M059J (cell line): ENCODE measurements at regions not wholly inside any gene's neighbourhood (a gene's known extent, or its start where the extent isn't known, plus 50 kb on each side); places are given as distances from the start of the nearest gene placed in this dataset.
"Not testable (repeated sequence)": the region's sequence is repeated elsewhere in the genome, so short reads cannot be mapped to it uniquely, and the experiment has no call there.

ENCODE experiments used
- DNase-seq: peaks from one replicate; pipeline ENCODE4 v3.0.0-alpha.2; 2012; ENCODE audit warnings: low read depth

DNA sequence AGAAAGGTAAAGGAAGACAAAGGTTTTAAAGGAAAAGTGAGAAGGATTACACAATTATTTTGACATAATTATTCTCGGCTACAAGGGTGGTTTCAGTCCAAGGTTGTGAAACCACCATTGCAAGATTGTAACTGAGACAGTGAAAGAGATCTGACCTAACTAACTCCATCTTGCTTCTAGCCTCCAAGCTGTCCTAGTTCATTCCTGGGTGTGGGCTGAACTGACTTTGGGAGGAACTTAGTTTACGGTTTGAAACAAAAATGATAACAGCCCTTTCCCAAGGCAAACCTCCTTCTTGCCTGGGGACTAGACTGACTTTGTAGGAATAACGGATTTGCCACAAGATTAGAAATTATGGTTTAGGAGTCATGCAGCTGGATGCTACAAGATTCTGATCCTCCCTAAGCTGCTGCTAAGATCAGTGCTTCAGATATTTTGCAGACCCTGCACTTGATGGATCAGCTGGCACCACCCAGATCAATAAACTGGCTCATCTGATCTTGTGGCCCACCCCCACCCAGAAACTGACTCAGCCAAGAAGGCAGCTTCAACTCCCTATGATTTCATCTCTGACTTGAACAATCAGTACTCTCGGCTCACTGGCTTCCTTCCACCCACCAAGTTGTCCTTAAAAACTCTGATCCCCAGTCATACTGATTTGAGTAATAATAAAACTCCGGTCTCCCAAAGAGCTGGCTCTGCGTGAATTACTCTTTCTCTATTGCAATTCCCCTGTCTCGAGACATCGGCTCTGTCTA, 57.7 kb upstream of the AADACL2 start:
- no peak for DNase-seq

DNA sequence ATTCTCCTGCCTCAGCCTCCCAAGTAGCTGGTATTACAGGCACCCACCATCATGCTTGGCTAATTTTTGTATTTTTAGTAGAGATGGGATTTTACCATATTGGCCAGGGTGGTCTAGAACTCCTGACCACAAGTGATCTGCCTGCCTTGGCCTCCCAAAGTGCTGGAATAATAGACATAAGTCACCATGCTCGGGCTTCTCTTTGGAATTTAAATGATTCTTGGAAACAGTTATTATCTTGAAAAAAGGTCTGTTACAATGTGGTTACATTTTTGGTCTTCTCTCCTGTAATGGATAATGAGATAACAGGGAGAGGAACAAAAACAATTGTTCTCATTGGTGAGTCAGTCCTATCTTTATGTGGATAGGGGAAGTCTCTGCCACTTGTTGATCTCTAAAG, 59.8 kb upstream of the AADACL2 start:
- DNase-seq = peak; percentile 20

DNA sequence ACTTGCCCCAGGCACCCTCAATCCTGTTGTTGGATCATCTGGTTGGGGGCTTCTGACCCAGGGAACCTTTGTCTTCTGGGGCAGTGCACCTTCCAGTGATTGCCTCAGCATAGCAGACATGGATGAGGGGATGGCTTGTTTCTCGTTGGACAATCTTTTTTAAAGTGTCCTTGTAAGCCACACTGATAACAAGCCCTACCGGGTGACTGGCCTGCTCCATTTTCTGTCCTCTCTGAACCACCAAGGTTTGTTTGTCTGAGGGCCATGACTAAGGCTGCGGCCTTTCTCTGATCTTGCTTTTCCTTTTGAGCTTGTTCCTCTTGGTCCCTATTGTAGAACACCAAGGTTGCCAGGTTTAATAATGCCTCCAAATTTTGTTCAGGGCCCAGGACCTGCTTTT, 66.0 kb upstream of the AADACL2 start:
- not testable (repeated sequence) for DNase-seq

DNA sequence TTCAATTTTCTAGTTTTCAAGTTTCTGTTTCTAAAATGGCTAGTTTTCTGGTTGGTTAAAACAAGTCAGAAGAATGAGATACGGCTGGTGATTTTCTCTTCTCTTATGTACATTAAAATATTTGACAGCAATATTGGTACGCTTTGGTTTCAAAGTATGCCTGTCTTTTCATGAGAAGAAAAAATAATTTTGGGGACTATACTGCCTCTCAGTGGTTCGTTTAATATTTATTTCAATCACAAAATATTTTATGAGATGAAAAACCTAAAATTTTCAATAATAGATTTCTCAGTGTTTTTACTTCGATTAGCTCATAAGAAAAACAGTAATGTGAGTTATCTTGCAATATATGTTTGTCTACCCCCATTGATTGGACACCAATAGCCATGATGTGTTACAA, 72.8 kb upstream of the AADACL2 start:
- DNase-seq = peak; percentile 22

DNA sequence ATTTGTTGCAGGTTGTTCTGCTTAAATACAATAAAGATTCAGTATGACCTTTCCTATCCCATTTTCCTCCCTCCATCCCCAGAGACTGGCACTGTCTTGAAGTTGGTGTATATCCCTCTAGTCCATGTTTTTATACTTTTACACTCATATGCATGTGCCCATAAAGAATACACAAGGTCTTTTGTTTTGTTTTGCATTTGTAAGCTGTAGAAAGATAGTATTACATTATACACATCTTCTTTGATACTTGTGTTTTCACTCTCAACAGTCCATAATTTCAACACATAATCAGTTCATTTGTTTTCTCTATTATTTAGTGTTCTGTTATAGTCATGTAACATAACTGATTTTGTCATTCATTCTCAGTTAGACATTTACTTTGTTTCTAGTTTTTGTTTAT, 88.7 kb upstream of the AADACL2 start:
- DNase-seq = no peak

DNA sequence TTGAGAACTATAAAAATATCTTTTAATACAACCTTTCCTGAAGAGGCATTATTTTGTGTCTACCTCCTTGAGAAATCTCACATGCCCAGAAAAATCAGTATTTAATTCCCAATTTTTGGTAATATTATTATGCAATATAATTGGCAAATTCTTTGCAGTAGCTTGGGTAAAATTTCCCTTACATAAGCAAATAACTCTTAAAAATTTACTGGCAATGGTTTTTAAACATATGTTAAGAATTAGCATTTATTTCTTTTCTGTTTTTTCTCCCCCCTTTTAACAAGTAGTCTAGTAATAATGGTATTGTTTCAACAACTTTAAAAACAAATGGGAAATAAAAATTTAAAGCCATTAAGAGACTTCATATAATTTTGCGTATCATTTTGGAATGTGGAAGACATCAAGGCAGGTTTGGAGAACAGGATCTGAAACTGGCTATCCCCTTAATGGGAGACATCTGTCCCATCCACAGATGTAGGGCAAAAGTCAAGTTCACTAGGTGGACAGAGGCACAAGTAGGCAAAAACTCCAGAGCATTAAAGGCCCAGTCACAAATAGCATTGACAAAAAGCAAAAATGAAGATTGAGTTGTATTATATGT, 89.6 kb upstream of the AADACL2 start:
- DNase-seq = no peak

DNA sequence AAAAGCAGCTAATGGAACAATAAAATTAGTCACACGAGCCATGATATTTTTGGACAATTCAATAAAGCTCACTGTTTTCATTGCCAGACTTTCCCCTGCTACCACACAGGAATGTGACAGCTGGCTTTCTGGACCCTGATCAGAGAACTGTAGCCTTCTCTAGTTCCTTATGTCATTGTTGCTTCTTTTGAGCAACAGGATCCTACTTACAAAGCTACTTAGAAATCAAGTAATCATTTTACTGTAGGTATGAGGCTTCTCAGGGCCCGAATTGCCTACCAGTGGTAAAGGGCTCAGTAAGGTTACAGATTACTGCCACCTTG, 94.3 kb upstream of the AADACL2 start:
- no peak for DNase-seq

DNA sequence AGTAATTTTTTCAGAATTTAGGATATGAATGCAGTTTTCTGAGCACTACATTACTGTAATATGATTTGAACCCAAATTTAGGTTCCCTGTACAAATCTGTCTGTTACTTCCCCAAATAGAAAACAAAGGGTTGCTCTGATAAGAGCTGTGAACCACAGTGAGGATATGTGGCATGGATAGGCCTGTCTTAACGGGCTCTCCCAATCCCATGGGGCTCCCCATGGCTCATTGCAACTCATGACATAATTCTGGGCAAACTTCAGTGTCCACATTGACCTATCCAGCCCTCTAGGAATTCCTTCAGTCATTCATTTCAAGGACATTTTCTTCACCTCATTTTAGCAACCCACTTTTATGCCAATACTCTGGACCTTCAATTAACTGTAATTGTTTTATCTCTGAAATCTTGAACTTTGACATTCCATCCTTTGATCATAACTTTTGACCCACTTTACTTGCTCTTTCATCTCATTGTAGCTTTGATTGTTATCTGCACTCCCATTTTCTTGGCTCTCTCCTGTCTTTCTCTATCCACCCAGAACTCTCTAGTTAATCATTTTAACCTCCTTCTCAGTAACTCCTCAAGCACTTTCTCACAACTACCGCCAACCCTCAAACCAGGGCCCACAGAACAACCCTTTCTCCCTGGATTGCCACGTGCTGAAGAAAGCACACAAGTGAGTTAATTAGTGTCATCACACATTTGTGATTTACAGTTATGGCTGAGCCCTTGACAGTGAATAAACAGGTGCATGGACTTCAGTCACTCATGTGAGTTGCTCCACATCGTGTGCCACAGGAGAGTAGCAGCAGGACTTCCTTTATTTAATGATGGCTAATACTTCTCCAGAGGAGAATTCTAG, 94.9 kb upstream of the AADACL2 start:
- DNase-seq = no peak

DNA sequence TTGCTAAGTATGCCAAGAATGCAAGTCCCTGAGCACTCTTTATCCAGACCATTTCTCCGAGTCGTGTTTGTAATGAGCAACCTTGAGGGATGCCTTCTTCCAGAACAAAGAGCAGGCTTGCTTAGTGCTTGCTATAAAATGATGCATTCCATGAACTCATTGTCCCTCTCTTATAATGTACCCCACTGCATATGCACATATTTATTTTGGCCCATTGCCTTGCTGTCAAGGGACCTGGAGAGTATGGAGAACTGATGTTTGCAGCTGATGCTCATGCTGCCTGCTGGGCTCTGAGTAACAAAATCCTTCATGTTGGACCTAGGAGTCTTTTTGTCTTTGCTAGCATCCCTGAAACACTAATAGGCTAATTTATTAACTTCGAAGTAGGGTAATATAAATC, 97.8 kb upstream of the AADACL2 start:
- DNase-seq = no peak

DNA sequence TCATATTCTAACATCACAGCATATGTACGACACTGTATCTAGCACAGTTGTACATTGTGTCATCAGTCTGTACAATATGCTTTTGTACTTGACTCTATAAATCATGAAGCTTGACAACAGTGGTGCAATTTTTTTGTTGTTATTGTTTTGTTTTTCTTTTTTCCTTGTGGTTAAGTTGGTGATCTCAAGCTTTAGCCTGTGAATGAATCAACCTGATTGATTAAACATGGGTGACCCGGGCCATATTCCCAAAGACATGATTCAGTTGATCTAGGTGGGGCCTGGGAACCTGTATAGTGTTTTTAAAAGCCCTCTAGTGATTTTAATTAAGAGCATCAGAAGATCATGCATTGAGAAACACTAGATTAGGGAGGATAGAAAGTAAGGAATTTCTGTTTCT, 101.8 kb upstream of the AADACL2 start:
- DNase-seq = no peak

DNA sequence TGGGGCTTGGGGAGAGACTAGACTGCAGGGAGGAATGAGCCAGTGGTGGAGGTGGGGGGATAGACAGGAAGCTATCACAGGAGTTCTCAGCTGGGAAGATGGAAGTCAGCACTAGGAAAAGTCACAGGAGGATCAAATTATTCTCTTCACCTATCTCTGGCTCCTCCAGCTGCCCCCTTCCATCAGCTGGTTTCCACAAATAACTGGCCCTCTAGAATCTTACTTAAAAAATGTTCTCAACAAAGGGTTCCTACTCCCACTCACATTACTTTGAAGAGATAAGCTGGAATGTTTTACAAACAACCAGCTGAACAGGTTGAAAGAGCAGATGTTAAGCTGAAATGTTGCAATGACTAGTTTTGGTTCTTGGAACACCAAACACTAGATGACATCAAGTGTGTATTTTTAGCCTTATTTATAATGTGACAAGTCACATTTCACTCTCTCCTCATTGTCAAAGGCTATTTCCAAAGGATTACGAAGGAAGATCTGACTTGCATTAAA, 102.7 kb upstream of the AADACL2 start:
- peak; percentile 9 for DNase-seq

DNA sequence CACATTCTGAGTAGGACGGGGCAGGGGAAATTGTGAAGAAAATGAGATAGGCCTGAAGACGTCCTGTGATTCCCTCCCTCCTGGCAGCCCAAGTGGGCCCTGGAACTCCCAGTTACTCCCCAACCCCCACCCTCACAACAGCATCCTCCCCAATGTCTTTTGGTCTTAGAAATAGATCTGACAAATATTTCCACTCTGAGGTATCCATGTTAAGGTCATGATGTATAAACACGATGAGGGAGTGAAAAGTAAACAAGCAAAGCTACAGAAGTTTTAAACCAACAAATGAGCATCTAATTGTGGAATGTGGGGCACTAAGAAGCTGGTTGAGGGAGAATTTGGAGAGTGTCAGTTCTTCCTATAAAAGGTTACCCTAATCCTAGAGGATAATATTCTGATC, 103.7 kb upstream of the AADACL2 start:
- peak; percentile 10 for DNase-seq

DNA sequence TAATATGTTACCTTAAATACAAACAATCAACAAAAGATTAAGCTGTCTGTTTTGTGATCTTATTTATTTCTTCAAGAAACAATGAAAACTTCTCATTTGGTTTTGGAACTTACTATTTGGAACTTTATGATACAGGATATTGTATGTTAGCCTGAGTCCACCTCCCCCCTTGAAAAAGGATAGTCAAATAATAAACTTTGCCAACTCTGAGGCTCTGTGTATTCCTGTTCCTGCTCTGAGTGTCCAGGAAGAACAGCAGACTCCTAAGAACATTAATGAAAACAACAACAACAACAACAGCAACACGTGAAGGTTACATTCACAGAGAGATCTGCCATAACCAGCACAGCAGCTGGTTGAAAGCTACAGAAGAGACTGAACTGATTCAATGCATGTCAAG, 108.1 kb upstream of the AADACL2 start:
- no peak for DNase-seq

DNA sequence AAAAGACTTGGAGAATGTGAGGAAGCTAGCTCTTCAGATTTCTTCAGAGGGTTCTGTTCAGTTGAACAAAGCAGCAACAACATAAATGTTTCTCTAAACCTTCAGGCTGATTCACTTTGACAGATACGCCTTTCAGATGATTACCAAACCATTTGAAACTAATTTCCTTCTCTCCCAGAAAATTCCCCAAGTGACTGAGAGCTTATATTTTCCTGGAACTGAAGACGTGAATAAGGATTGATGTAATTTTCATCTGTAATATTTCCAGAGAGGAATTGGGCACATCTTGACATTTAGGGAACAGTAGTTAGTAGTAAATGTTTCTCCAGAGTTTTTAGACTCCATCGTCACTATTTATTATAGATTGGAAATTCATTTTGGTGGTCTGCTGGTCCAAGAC, 108.6 kb upstream of the AADACL2 start:
- DNase-seq = no peak

DNA sequence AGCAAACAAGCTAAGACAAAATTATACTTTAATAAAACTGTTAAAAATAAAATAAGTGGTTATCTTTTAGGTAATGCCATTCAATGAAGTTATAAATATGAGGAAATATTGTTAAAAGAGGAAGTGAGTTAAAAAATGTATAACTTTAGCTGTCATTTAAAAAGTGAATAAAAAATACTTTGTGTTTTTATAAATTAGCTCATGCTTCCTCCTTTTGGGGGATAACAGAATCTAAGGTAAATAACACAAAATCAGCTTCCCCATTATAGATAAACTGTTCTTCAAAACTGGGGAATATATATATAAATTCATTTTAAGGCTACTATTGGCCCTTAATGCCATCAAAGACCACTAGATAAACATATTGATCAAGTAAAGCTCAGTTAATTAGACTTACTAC, 113.7 kb upstream of the AADACL2 start:
- no peak for DNase-seq

DNA sequence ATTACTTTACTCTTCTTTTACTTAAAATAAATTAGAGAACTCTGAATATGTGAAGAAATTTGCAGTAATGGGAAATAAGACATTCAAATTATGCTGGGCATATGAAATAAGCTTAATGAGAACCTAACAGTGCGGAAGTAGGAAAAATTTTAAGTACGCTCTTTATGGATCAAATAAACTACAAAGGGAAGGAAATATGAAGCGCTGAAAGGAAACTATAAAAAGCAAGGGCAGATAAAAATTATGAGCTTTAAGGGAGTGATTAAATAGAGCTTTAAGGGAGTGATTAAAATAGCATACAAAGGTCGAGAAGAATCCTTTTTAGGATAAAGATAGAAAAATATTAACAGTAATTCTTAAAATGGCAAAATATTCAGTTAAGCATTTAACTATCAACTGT, 118.3 kb upstream of the AADACL2 start:
- DNase-seq = no peak

DNA sequence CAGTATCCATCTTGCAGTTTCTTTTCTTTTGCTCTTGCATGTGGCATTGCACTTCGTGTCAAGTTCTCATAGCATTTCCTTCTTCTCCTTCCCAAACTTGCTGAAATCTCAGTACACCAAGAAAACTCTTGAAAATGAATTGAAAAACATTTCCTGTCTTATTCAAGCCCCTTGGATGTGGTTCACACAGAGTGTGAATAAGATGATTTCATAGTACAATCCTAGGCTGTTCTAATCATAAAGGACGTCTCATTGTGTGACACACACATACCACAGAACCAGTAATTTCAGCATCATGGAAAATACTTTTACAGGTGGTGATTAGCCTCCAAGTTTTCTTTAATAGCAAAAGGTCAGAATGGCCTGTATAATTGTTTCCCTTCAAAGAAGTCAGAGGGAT, 121.6 kb upstream of the AADACL2 start:
- DNase-seq = peak; percentile 6

DNA sequence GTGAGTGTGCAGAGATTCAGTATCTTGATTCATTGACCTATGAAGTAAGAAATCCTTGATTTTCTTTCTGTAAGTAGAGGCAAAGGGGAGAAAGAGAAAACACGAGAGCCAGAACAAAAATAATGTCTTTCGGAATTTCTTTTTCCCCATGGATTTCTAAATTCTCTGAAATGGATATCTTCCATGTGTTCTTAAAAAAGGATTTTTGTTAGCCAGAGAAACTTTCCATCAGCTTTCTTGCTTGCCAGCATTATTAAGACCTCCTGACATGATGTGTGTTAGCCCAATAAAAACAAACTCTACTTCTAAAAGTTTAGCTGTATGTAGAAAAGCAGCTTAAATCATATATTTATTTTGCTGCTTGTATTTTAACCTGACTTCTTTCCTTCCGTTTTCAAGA, 122.3 kb upstream of the AADACL2 start:
- no peak for DNase-seq

DNA sequence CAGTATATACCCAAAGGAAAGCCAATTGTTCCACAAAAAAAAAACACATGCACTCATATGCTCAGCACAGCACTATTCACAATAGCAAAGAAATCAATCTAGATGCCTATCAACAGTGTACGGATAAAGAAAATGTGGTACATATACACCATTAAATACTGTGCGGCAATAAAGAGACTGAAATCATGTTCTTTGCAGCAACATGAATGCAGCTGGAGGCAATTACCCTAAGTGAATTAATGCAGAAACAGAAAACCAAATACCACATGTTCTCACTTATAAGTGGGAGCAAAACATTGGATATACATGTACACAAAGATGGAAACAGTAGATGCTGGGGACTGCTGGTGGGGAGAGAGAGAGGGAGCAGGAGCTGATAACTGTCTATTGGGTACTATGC, 124.2 kb upstream of the AADACL2 start:
- no peak for DNase-seq

DNA sequence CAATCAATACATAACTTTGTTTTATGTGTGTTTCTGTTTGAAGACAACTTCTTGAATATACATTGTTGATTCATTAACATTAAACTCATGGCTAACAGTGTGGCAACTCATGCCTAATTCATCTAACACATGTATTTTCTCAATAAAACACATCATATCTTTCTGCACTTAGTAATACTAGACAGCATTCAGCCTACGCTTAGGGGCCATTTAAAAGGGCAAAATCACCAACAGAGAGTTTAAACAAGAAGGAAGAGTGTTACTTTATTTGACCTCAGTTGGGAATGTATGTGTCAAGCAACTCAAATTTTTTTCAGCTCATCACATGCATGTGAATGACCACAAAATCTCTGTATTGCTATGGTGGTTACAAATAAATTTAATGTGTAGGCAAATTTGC, 128.8 kb upstream of the AADACL2 start:
- no peak for DNase-seq

DNA sequence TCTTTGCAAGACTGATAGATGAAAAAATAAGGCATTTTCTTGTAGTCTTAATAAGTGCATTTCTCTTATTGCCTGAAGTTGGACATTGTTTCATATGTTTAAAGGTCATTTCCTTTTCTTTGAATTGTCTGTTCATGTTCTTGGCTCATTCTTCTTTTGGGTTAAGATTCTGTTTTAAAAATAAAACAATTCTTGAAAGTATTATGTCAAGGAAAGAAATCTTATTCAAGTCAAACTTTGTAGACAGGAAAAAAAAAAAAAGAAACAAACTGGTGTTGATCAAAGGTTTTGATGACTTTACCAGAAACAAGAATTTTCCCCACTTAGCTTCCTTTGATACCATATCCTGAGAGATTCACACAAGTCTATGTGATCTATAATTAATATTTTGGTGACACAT, 132.9 kb upstream of the AADACL2 start:
- no peak for DNase-seq

DNA sequence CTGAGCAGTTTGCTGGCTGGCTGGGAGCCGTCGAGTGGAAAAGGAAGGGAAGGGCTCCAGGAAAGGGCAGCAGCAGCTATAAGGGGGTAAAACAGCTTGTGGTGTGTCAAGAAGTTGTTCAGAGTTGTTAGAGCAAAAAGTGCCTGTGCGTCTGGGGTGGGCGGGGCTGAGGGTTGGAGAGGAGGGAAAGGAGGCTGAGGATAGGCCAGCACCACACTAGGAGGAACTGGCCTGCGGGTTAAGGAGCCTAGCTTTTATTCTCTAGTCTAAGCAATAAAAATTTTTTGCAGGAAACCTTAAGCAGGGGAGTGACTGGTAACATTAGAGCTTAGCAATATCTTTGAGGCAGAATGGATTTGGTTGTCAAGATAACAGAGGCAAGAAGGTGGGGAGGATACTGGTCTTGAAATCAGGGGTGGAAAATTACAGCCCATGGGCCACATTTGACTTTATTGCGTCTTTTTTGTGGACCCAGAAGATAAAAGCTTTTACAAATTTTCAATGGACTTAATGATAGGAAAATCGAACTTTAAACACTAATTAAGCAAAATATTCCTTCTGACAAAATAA, 134.5 kb upstream of the AADACL2 start:
- DNase-seq = no peak

DNA sequence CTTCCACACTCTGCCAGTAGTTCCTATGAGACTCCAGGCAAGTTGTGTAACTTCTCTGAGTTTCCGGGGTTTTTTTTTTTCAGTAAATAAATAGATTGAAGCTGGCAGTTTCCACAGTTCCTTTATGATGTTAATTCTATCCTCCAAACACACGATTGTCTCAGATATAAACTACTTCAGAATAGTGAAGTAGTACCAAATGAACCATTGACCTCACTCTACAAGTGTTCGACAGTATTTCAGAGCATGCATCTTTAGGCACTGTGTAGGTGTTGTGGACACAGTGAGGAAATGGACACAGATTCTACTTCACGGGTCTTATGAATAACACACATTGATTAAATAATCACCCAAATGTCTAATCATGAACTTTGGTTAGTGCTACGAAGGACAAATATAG, 136.1 kb upstream of the IGSF10 start:
- no peak for DNase-seq
